Liver (tissue), 7 donors: ENCODE measurements at regions not wholly inside any gene's neighbourhood (a gene's known extent, or its start where the extent isn't known, plus 50 kb on each side); places are given as distances from the start of the nearest gene placed in this dataset.

ENCODE experiments used
- DNase-seq: peaks from one replicate; pipeline ENCODE4 v3.0.0-alpha.2; 2017; ENCODE audit warnings: low spot score
- H3K27ac ChIP-seq, 2 donors: one replicate each; pipeline ENCODE4 v1.7.0; 2013; ENCODE audit warnings: inconsistent platforms in 2 of 2, low read length in 2 of 2, control low read depth in 1 of 2, low read depth in 1 of 2, mild to moderate bottlenecking in 1 of 2
- H3K27me3 ChIP-seq, 4 donors: one replicate each; pipeline versions ENCODE4 v1.6.1 to v1.7.0; 2013; ENCODE audit warnings: low read length in 3 of 4, inconsistent platforms in 1 of 4, mild to moderate bottlenecking in 1 of 4, moderate library complexity in 1 of 4; ENCODE audit not compliant: control insufficient read depth in 4 of 4, insufficient read depth in 4 of 4
- H3K36me3 ChIP-seq, 4 donors: one replicate each; pipeline versions ENCODE4 v1.6.1 to v1.7.0; 2013; ENCODE audit warnings: low read length in 3 of 4, mild to moderate bottlenecking in 3 of 4, low read depth in 1 of 4, moderate library complexity in 1 of 4; ENCODE audit not compliant: control insufficient read depth in 4 of 4, insufficient read depth in 3 of 4
- H3K4me1 ChIP-seq, 4 donors: one replicate each; pipeline versions ENCODE4 v1.6.1 to v1.7.0; 2013; ENCODE audit warnings: low read length in 3 of 4, mild to moderate bottlenecking in 3 of 4, moderate library complexity in 1 of 4; ENCODE audit not compliant: control insufficient read depth in 4 of 4, insufficient read depth in 4 of 4
- H3K4me3 ChIP-seq, 3 donors: one replicate each; pipeline versions ENCODE4 v1.6.1 to v1.7.0; 2013; ENCODE audit warnings: low read length in 3 of 3, control low read depth in 1 of 3, low read depth in 1 of 3, mild to moderate bottlenecking in 1 of 3
- H3K9ac ChIP-seq, 2 donors: one replicate each; pipeline ENCODE4 v1.7.0; 2013; ENCODE audit warnings: low read length in 2 of 2, mild to moderate bottlenecking in 2 of 2, moderate library complexity in 2 of 2, control low read depth in 1 of 2, low read depth in 1 of 2
- H3K9me3 ChIP-seq, 4 donors: one replicate each; pipeline versions ENCODE4 v1.6.1 to v1.7.0; 2013; ENCODE audit warnings: low read length in 3 of 4; ENCODE audit not compliant: control insufficient read depth in 4 of 4
- ATF3 ChIP-seq: IDR thresholded peaks from 2 replicates; pipeline ENCODE4 v1.6.1; 2016; ENCODE audit warnings: antibody characterized with exemption
- EGR1 ChIP-seq, 2 donors: IDR thresholded peaks; 2 replicates each; pipeline ENCODE4 v1.6.1; 2016 to 2018; ENCODE audit warnings: antibody characterized with exemption in 2 of 2, low read depth in 2 of 2
- FOXA1 ChIP-seq: IDR thresholded peaks from 2 replicates; pipeline ENCODE4 v1.6.1; 2016; ENCODE audit warnings: antibody characterized with exemption
- FOXA2 ChIP-seq: IDR thresholded peaks from 2 replicates; pipeline ENCODE4 v1.6.1; 2016; ENCODE audit warnings: antibody characterized with exemption
- GABPA ChIP-seq, 2 donors: IDR thresholded peaks in 1 of 2; conservative IDR thresholded peaks in 1 of 2; 2 replicates each; pipeline ENCODE4 v1.6.1; 2016; ENCODE audit warnings: antibody characterized with exemption in 2 of 2, mild to moderate bottlenecking in 1 of 2, moderate library complexity in 1 of 2
- HNF4A ChIP-seq, 2 donors: conservative IDR thresholded peaks; 2 replicates each; pipeline ENCODE4 v1.6.1; 2016; ENCODE audit warnings: antibody characterized with exemption in 2 of 2, mild to moderate bottlenecking in 2 of 2
- HNF4G ChIP-seq: IDR thresholded peaks from 2 replicates; pipeline ENCODE4 v1.6.1; 2016; ENCODE audit warnings: antibody characterized with exemption
- JUND ChIP-seq, 2 donors: IDR thresholded peaks; 2 replicates each; pipeline ENCODE4 v1.6.1; 2016; ENCODE audit warnings: antibody characterized with exemption in 2 of 2
- MAX ChIP-seq: IDR thresholded peaks from 2 replicates; pipeline ENCODE4 v1.6.1; 2016; ENCODE audit warnings: antibody characterized with exemption
- NR2F2 ChIP-seq: IDR thresholded peaks from 2 replicates; pipeline ENCODE4 v1.6.1; 2016; ENCODE audit warnings: antibody characterized with exemption
- RAD21 ChIP-seq, 2 donors: IDR thresholded peaks; 2 replicates each; pipeline ENCODE4 v1.6.1; 2016; ENCODE audit warnings: antibody characterized with exemption in 2 of 2, mild to moderate bottlenecking in 2 of 2
- REST ChIP-seq: IDR thresholded peaks from 2 replicates; pipeline ENCODE4 v1.6.1; 2016; ENCODE audit warnings: antibody characterized with exemption, mild to moderate bottlenecking
- RXRA ChIP-seq, 2 donors: IDR thresholded peaks; 2 replicates each; pipeline ENCODE4 v1.6.1; 2017 to 2018; ENCODE audit warnings: antibody characterized with exemption in 2 of 2, mild to moderate bottlenecking in 1 of 2
- SP1 ChIP-seq: IDR thresholded peaks from 2 replicates; pipeline ENCODE4 v1.6.1; 2018; ENCODE audit warnings: antibody characterized with exemption, mild to moderate bottlenecking
- TAF1 ChIP-seq: conservative IDR thresholded peaks from 2 replicates; pipeline ENCODE4 v1.6.1; 2016; ENCODE audit warnings: antibody characterized with exemption, mild to moderate bottlenecking
- YY1 ChIP-seq: IDR thresholded peaks from 2 replicates; pipeline ENCODE4 v1.6.1; 2016; ENCODE audit warnings: antibody characterized with exemption, mild to moderate bottlenecking
- ZBTB33 ChIP-seq: IDR thresholded peaks from 2 replicates; pipeline ENCODE4 v1.6.1; 2016; ENCODE audit warnings: antibody characterized with exemption
- WGBS: extraction: QIAGEN DNeasy Blood & Tissue Kit; methylation state at CpG from one replicate; pipeline ENCODE4 v1.1.7; 2013; 5-methylcytosine and 5-hydroxymethylcytosine counted together
- donor health status: healthy.
- donor health status: healthy.
- donor health status: healthy.
- donor health status: healthy.

GRCh38 chr5:56760723-56761122 is 54.6 kb upstream of the MAP3K1 start:
- no peak overlapping the region for H3K4me3 ChIP-seq
- no peak overlapping the region for H3K9ac ChIP-seq
- no peaks in the 10 kb centered on the region for H3K27me3 ChIP-seq
- no peak for TF ChIP-seq TAF1
- no peak for TF ChIP-seq ATF3
- no peak for TF ChIP-seq FOXA1
- TF ChIP-seq GABPA (IDR thresholded peaks at IDR 0.05 in 1 of 2, conservative IDR thresholded peaks at IDR 0.05 in 1 of 2), result no peak
- TF ChIP-seq MAX, result no peak
- no peak for TF ChIP-seq RXRA (IDR thresholded peaks at IDR 0.05)
- no peak for TF ChIP-seq RAD21 (IDR thresholded peaks at IDR 0.05)
- TF ChIP-seq HNF4G, result no peak
- TF ChIP-seq NR2F2, result no peak
- TF ChIP-seq HNF4A (conservative IDR thresholded peaks at IDR 0.05), result no peak
- no peak for TF ChIP-seq EGR1 (IDR thresholded peaks at IDR 0.05; ENCODE audit: low read depth in 2 of 2)
- TF ChIP-seq REST, result no peak
- TF ChIP-seq ZBTB33, result no peak
- H3K27ac ChIP-seq, result no peak overlapping the region
- H3K36me3 ChIP-seq, result no peaks in the 10 kb centered on the region
- 81% methylated on average over 5 of the region's 5 CpGs for WGBS
- H3K4me1 ChIP-seq, result no peaks in the 10 kb centered on the region
- no peaks in the 10 kb centered on the region for H3K9me3 ChIP-seq
- no peak for DNase-seq

- Histone ChIP-seq H3K9me3 (no peaks in the 10 kb centered on the region), H3K4me1 (no peaks in the 10 kb centered on the region), H3K36me3 (no peaks in the 10 kb centered on the region), H3K27ac (no peak overlapping the region), H3K9ac (no peak overlapping the region), H3K4me3 (no peak overlapping the region), H3K27me3 (no peaks in the 10 kb centered on the region)
- no peak for DNase-seq
- 79% methylated on average over 4 of the region's 4 CpGs for WGBS
- TF ChIP-seq NR2F2 (no peak), FOXA1 (no peak), ATF3 (no peak), FOXA2 (no peak), SP1 (no peak), YY1 (no peak), RXRA (IDR thresholded peaks at IDR 0.05) (no peak), ZBTB33 (no peak), JUND (IDR thresholded peaks at IDR 0.05) (no peak), EGR1 (IDR thresholded peaks at IDR 0.05; ENCODE audit: low read depth in 2 of 2) (no peak), HNF4G (no peak)
These were observed 55.7 kb upstream of the MAP3K1 start for GRCh38 chr5:56759521-56760216.
